ENCODE measurements at regions not wholly inside any gene's neighbourhood (a gene's known extent, or its start where the extent isn't known, plus 50 kb on each side); places are given as distances from the start of the nearest gene placed in this dataset.

- TF ChIP-seq CTCF (conservative IDR thresholded peaks at IDR 0.05 in 1 of 2, IDR thresholded peaks at IDR 0.05 in 1 of 2; ENCODE audit: low read depth in 1 of 2, low read length in 2 of 2): no peak
- no peak for TF ChIP-seq EZH2 (IDR thresholded peaks at IDR 0.05; ENCODE audit: low read length, missing control alignments)
These were observed 134.2 kb downstream of the FBXO4 start for GRCh38 chr5:42059291-42059690.

Data from fibroblast of lung (primary cell).